RPMI8226 (cell line): ENCODE measurements at regions not wholly inside any gene's neighbourhood (a gene's known extent, or its start where the extent isn't known, plus 50 kb on each side); places are given as distances from the start of the nearest gene placed in this dataset.
"Not testable (repeated sequence)": the region's sequence is repeated elsewhere in the genome, so short reads cannot be mapped to it uniquely, and the experiment has no call there.

Experiments used
- DNase-seq: peaks from one replicate; pipeline ENCODE4 v3.0.0-alpha.2; 2015

- not testable (repeated sequence) for DNase-seq
These were observed 333.1 kb upstream of the COX7C start for GRCh38 chr5:86284400-86285190.

GRCh38 chr5:86287437-86287836, 330.3 kb upstream of the COX7C start:
- not testable (repeated sequence) for DNase-seq

GRCh38 chr5:86289786-86290185, 328.0 kb upstream of the COX7C start:
- DNase-seq: not testable (repeated sequence)

GRCh38 chr5:86292811-86293210, 324.9 kb upstream of the COX7C start:
- not testable (repeated sequence) for DNase-seq

GRCh38 chr5:86302643-86303042, 315.1 kb upstream of the COX7C start:
- not testable (repeated sequence) for DNase-seq

- peak; percentile 20 for DNase-seq
These were observed 312.7 kb upstream of the COX7C start for GRCh38 chr5:86305050-86305449.

- DNase-seq: no peak
These were observed 302.8 kb upstream of the COX7C start for GRCh38 chr5:86314951-86315350.

- DNase-seq: no peak
These were observed 297.5 kb upstream of the COX7C start for GRCh38 chr5:86320266-86320665.

- DNase-seq: no peak
These were observed 288.4 kb upstream of the COX7C start for GRCh38 chr5:86329318-86329717.

- no peak for DNase-seq
These were observed 287.0 kb upstream of the COX7C start for GRCh38 chr5:86330736-86331135.

GRCh38 chr5:86332851-86333250, 284.9 kb upstream of the COX7C start:
- no peak for DNase-seq

GRCh38 chr5:86337667-86338460, 279.9 kb upstream of the COX7C start:
- no peak for DNase-seq

- no peak for DNase-seq
These were observed 263.1 kb upstream of the COX7C start for GRCh38 chr5:86354664-86355063.

GRCh38 chr5:86360801-86361200, 256.9 kb upstream of the COX7C start:
- no peak for DNase-seq

- no peak for DNase-seq
These were observed 246.7 kb upstream of the COX7C start for GRCh38 chr5:86371061-86371460.

- DNase-seq: no peak
These were observed 243.1 kb upstream of the COX7C start for GRCh38 chr5:86374611-86375010.

- DNase-seq: no peak
These were observed 241.5 kb upstream of the COX7C start for GRCh38 chr5:86376214-86376613.

- DNase-seq: no peak
These were observed 214.6 kb upstream of the COX7C start for GRCh38 chr5:86403190-86403589.

GRCh38 chr5:86404256-86404655, 213.5 kb upstream of the COX7C start:
- no peak for DNase-seq

GRCh38 chr5:86407711-86408110, 210.0 kb upstream of the COX7C start:
- no peak for DNase-seq

- DNase-seq: no peak
These were observed 206.1 kb upstream of the COX7C start for GRCh38 chr5:86411596-86411995.

- no peak for DNase-seq
These were observed 190.6 kb upstream of the COX7C start for GRCh38 chr5:86427158-86427557.

- DNase-seq: no peak
These were observed 178.1 kb upstream of the COX7C start for GRCh38 chr5:86439593-86440110.
